Type B pancreatic cell (in vitro differentiated cells): ENCODE measurements at regions not wholly inside any gene's neighbourhood (a gene's known extent, or its start where the extent isn't known, plus 50 kb on each side); places are given as distances from the start of the nearest gene placed in this dataset.

Experiments used
- DNase-seq: peaks from one replicate; pipeline ENCODE4 v3.0.0; 2021; ENCODE audit warnings: mixed read lengths; ENCODE audit not compliant: unreplicated experiment; ENCODE audit errors: extremely low spot score
- H3K27ac Mint-ChIP-seq: 2 replicates; pipeline ENCODE4 v1.8.0; 2021; ENCODE audit warnings: mild to moderate bottlenecking, mixed read lengths
- H3K27me3 Mint-ChIP-seq: 2 replicates; pipeline ENCODE4 v1.8.0; 2021; ENCODE audit warnings: mixed read lengths
- H3K36me3 Mint-ChIP-seq: 2 replicates; pipeline ENCODE4 v1.8.0; 2021; ENCODE audit warnings: mixed read lengths
- H3K4me1 Mint-ChIP-seq: one replicate; pipeline ENCODE4 v1.8.0; 2021; ENCODE audit warnings: mixed read lengths; ENCODE audit not compliant: unreplicated experiment
- H3K4me3 Mint-ChIP-seq: 2 replicates; pipeline ENCODE4 v1.8.0; 2021; ENCODE audit warnings: mild to moderate bottlenecking, mixed read lengths
- H3K9me3 Mint-ChIP-seq: 2 replicates; pipeline ENCODE4 v1.8.0; 2021; ENCODE audit warnings: mixed read lengths
- CTCF ChIP-seq: fragments of 200-600 bp; sonication (generic); conservative IDR thresholded peaks from 2 replicates; pipeline ENCODE4 v1.5.0; 2021; ENCODE audit warnings: antibody characterized with exemption, mild to moderate bottlenecking

- H3K27me3 Mint-ChIP-seq = peaks cover 39% of the 10 kb centered on the region
- H3K4me1 Mint-ChIP-seq = no peaks in the 10 kb centered on the region
- H3K36me3 Mint-ChIP-seq = no peaks in the 10 kb centered on the region
- no peak for TF ChIP-seq CTCF
- no peaks in the 10 kb centered on the region for H3K9me3 Mint-ChIP-seq
- no peak overlapping the region for H3K4me3 Mint-ChIP-seq
- no peak overlapping the region for H3K27ac Mint-ChIP-seq
- DNase-seq = peak; percentile 55
Measured at GRCh38 chr13:111488486-111489132, 168.2 kb downstream of the TEX29 start.

- Mint-ChIP-seq H3K9me3 (no peaks in the 10 kb centered on the region), H3K36me3 (no peaks in the 10 kb centered on the region), H3K27ac (no peak overlapping the region), H3K4me3 (no peak overlapping the region), H3K4me1 (no peaks in the 10 kb centered on the region), H3K27me3 (peaks cover 40% of the 10 kb centered on the region)
- peak; percentile 54 for DNase-seq
- no peak for TF ChIP-seq CTCF
Measured at GRCh38 chr13:111489301-111489700, 168.9 kb downstream of the TEX29 start.

- Mint-ChIP-seq H3K9me3 (peaks cover 3% of the 10 kb centered on the region), H3K4me3 (no peak overlapping the region), H3K27me3 (peaks cover 44% of the 10 kb centered on the region), H3K27ac (no peak overlapping the region), H3K36me3 (no peaks in the 10 kb centered on the region), H3K4me1 (no peaks in the 10 kb centered on the region)
- DNase-seq = no peak
- TF ChIP-seq CTCF = no peak
Measured at GRCh38 chr13:111490611-111491010, 170.2 kb downstream of the TEX29 start.

GRCh38 chr13:111491021-111491420, 170.6 kb downstream of the TEX29 start:
- no peaks in the 10 kb centered on the region for H3K4me1 Mint-ChIP-seq
- peaks cover 46% of the 10 kb centered on the region for H3K27me3 Mint-ChIP-seq
- H3K4me3 Mint-ChIP-seq = no peak overlapping the region
- H3K9me3 Mint-ChIP-seq = peaks cover 5% of the 10 kb centered on the region
- TF ChIP-seq CTCF = no peak
- no peaks in the 10 kb centered on the region for H3K36me3 Mint-ChIP-seq
- peak; percentile 47 for DNase-seq
- H3K27ac Mint-ChIP-seq = no peak overlapping the region

GRCh38 chr13:111491659-111492058, 171.2 kb downstream of the TEX29 start:
- no peak for TF ChIP-seq CTCF
- Mint-ChIP-seq H3K27ac (no peak overlapping the region), H3K4me1 (no peaks in the 10 kb centered on the region), H3K36me3 (no peaks in the 10 kb centered on the region), H3K4me3 (no peak overlapping the region), H3K9me3 (peaks cover 5% of the 10 kb centered on the region), H3K27me3 (peaks cover 46% of the 10 kb centered on the region)
- DNase-seq = peak; percentile 29
